IMR-90 (cell line): ENCODE measurements at regions not wholly inside any gene's neighbourhood (a gene's known extent, or its start where the extent isn't known, plus 50 kb on each side); places are given as distances from the start of the nearest gene placed in this dataset.
"Not testable (repeated sequence)": the region's sequence is repeated elsewhere in the genome, so short reads cannot be mapped to it uniquely, and the experiment has no call there.

Experiments used
- ATAC-seq: fragments of 200-7000 bp; cut with Tn5 transposase; 2 replicates; pipeline ENCODE4 v1.9.1; 2020; ENCODE audit warnings: low read depth, mild to moderate bottlenecking, moderate library complexity
- BruUV-seq: library from RNA; stranded (reverse); fragments of 400-500 nt; replicated peaks from 2 replicates; lab custom pipeline; 2021; lab: Mats Ljungman, UMichigan
- CTCF ChIA-PET: fragments of 300-600 bp; formaldehyde crosslinking; extraction: SDS; loops from one replicate; lab custom pipeline; 2021; ENCODE audit warnings: antibody characterized with exemption; lab: Yijun Ruan, JAX
- POLR2A ChIA-PET: fragments of 300-600 bp; sonication (Branson Sonifier 250); formaldehyde crosslinking; loops from one replicate; lab custom pipeline; 2022; ENCODE audit warnings: antibody characterized with exemption; ENCODE audit not compliant: unreplicated experiment; lab: Charles Lee
- DNase-seq: peaks from one replicate; pipeline ENCODE4 v3.0.0; 2013
- H2AFZ ChIP-seq: replicated peaks from 2 replicates; pipeline ENCODE3; 2013; ENCODE audit warnings: low read length, mild to moderate bottlenecking; ENCODE audit not compliant: poor library complexity
- H2AK5ac ChIP-seq: 2 replicates; pipeline ENCODE4 v1.6.1; 2013; ENCODE audit warnings: low read depth, low read length, inconsistent platforms
- H2AK9ac ChIP-seq: replicated peaks from 2 replicates; pipeline ENCODE3; 2013; ENCODE audit warnings: mild to moderate bottlenecking, low read depth, low read length, moderate library complexity; ENCODE audit not compliant: poor library complexity
- H2BK120ac ChIP-seq: 2 replicates; pipeline ENCODE4 v1.6.1; 2013; ENCODE audit warnings: low read depth, low read length, inconsistent platforms
- H2BK15ac ChIP-seq: 3 replicates; pipeline ENCODE4 v1.6.1; 2013; ENCODE audit warnings: low read depth, low read length, inconsistent platforms
- H2BK20ac ChIP-seq: 2 replicates; pipeline ENCODE4 v1.6.1; 2013; ENCODE audit warnings: low read depth, mild to moderate bottlenecking, inconsistent platforms, low read length, moderate library complexity
- H2BK5ac ChIP-seq: 2 replicates; pipeline ENCODE4 v1.6.1; 2013; ENCODE audit warnings: mild to moderate bottlenecking, low read depth, low read length, inconsistent platforms; ENCODE audit not compliant: poor library complexity, severe bottlenecking
- H3K14ac ChIP-seq: replicated peaks from 2 replicates; pipeline ENCODE4 v1.6.1; 2013; ENCODE audit warnings: low read depth, low read length, inconsistent platforms
- H3K18ac ChIP-seq: 2 replicates; pipeline ENCODE4 v1.6.1; 2013; ENCODE audit warnings: low read depth, low read length, control low read depth
- H3K23ac ChIP-seq: 2 replicates; pipeline ENCODE4 v1.6.1; 2013; ENCODE audit warnings: low read depth, low read length, inconsistent platforms
- H3K27ac ChIP-seq: 2 replicates; pipeline ENCODE4 v1.5.1; 2013; ENCODE audit warnings: mild to moderate bottlenecking, control low read depth, low read length; ENCODE audit not compliant: insufficient read depth
- H3K27me3 ChIP-seq: 2 replicates; pipeline ENCODE4 v1.6.1; 2013; ENCODE audit warnings: low read length; ENCODE audit not compliant: control insufficient read depth, insufficient read depth
- H3K36me3 ChIP-seq: 2 replicates; pipeline ENCODE4 v1.6.1; 2013; ENCODE audit warnings: low read length, mixed read lengths; ENCODE audit not compliant: control insufficient read depth, insufficient read depth
- H3K4ac ChIP-seq: 2 replicates; pipeline ENCODE4 v1.6.1; 2013; ENCODE audit warnings: low read depth, low read length, inconsistent platforms
- H3K4me1 ChIP-seq: 2 replicates; pipeline ENCODE4 v1.6.1; 2013; ENCODE audit warnings: low read length, mixed read lengths; ENCODE audit not compliant: control insufficient read depth, insufficient read depth
- H3K4me2 ChIP-seq: 2 replicates; pipeline ENCODE4 v1.6.1; 2013; ENCODE audit warnings: low read depth, mild to moderate bottlenecking, control low read depth, low read length, moderate library complexity
- H3K4me3 ChIP-seq: 2 replicates; pipeline ENCODE4 v1.5.1; 2013; ENCODE audit warnings: low read depth, mild to moderate bottlenecking, control low read depth, low read length, moderate library complexity; ENCODE audit not compliant: insufficient read depth
- H3K56ac ChIP-seq: 2 replicates; pipeline ENCODE4 v1.6.1; 2013; ENCODE audit warnings: low read length, inconsistent platforms; ENCODE audit not compliant: insufficient read depth; ENCODE audit errors: extremely low read depth
- H3K79me1 ChIP-seq, 2 experiments: 2 replicates each; pipeline ENCODE4 v1.6.1; 2013; ENCODE audit warnings: low read length in 2 of 2, inconsistent platforms in 1 of 2, low read depth in 1 of 2
- H3K9ac ChIP-seq: 2 replicates; pipeline ENCODE4 v1.6.1; 2013; ENCODE audit warnings: low read depth, low read length, control low read depth
- H3K9me1 ChIP-seq: 2 replicates; pipeline ENCODE4 v1.6.1; 2013; ENCODE audit warnings: low read length, inconsistent platforms; ENCODE audit not compliant: insufficient read depth
- H3K9me3 ChIP-seq: 2 replicates; pipeline ENCODE4 v1.6.1; 2013; ENCODE audit warnings: low read length; ENCODE audit not compliant: control insufficient read depth, insufficient read depth
- H4K20me1 ChIP-seq: 2 replicates; pipeline ENCODE4 v1.6.1; 2013; ENCODE audit warnings: low read length, inconsistent platforms; ENCODE audit not compliant: insufficient read depth
- H4K5ac ChIP-seq: 2 replicates; pipeline ENCODE4 v1.6.1; 2013; ENCODE audit warnings: mild to moderate bottlenecking, low read depth, low read length, control low read depth
- H4K8ac ChIP-seq, 2 experiments: 2 replicates each; pipeline ENCODE4 v1.6.1; 2013; ENCODE audit warnings: low read depth in 2 of 2, low read length in 2 of 2, control low read depth in 1 of 2, inconsistent platforms in 1 of 2
- H4K91ac ChIP-seq: 2 replicates; pipeline ENCODE4 v1.6.1; 2013; ENCODE audit warnings: low read depth, low read length, inconsistent platforms; ENCODE audit not compliant: insufficient read depth
- MXI1 ChIP-seq: IDR thresholded peaks from 2 replicates; pipeline ENCODE4 v1.6.1; 2012; ENCODE audit warnings: low read depth, mild to moderate bottlenecking, low read length, moderate library complexity, borderline replicate concordance
- WGBS, 2 experiments: methylation state at CpG; one replicate each; pipeline versions ENCODE4 v1.1.5 to v1.1.7; 2013; ENCODE audit warnings: missing lambda C conversion rate in 2 of 2; ENCODE audit not compliant: insufficient read length in 1 of 2; ENCODE audit errors: extremely low coverage in 2 of 2; 5-methylcytosine and 5-hydroxymethylcytosine counted together
- dilution Hi-C: fragments of 300-500 bp; cut with HindIII; formaldehyde crosslinking; loops from one replicate; pipeline ENCODE4 v1.14.3; 2018; ENCODE audit warnings: low sequenced_read_pairs; ENCODE audit not compliant: unreplicated experiment
- in situ Hi-C: fragments of 300-500 bp; cut with MboI; formaldehyde crosslinking; loops from 3 replicates; pipeline ENCODE4 v1.14.3; 2019; ENCODE audit warnings: low sequenced_read_pairs, inconsistent platforms, mixed read lengths
- intact Hi-C: fragments of 100-400 bp; cut with micrococcal nuclease; formaldehyde crosslinking; loops from 2 replicates; pipeline ENCODE4 v1.10.0; 2022

GRCh38 chr20:54726687-54727300 is 251.4 kb downstream of the DOK5 start:
- POLR2A ChIA-PET: no interaction called here
- Histone ChIP-seq H2AFZ (no peak overlapping the region), H3K18ac (no peak overlapping the region), H2BK20ac (no peak overlapping the region), H3K4ac (no peak overlapping the region), H3K23ac (no peak overlapping the region), H4K5ac (no peak overlapping the region), H4K91ac (no peak overlapping the region), H2AK9ac (no peak overlapping the region), H3K4me2 (no peak overlapping the region), H2BK15ac (no peak overlapping the region), H3K4me3 (no peak overlapping the region), H4K8ac (no peak overlapping the region), H3K79me1 (no peaks in the 10 kb centered on the region), H3K9ac (no peak overlapping the region), H3K9me1 (no peaks in the 10 kb centered on the region), H3K36me3 (no peaks in the 10 kb centered on the region), H3K56ac (no peak overlapping the region), H3K27ac (no peak overlapping the region), H2BK5ac (no peak overlapping the region), H2BK120ac (no peak overlapping the region), H3K4me1 (no peaks in the 10 kb centered on the region), H3K14ac (no peak overlapping the region), H3K9me3 (peaks cover 9% of the 10 kb centered on the region), H2AK5ac (no peak overlapping the region), H3K27me3 (no peaks in the 10 kb centered on the region), H4K20me1 (no peaks in the 10 kb centered on the region)
- no peak for TF ChIP-seq MXI1
- WGBS, 2 experiments: 0 to 100% methylated on average over 1 of the region's 6 CpGs
- in situ Hi-C loops (no loop called here), dilution Hi-C loops (no loop called here), intact Hi-C loops (no loop called here)
- DNase-seq (no peak), ATAC-seq (no peak)
- no TSS peak for BruUV-seq
- CTCF ChIA-PET: no interaction called here

DNA sequence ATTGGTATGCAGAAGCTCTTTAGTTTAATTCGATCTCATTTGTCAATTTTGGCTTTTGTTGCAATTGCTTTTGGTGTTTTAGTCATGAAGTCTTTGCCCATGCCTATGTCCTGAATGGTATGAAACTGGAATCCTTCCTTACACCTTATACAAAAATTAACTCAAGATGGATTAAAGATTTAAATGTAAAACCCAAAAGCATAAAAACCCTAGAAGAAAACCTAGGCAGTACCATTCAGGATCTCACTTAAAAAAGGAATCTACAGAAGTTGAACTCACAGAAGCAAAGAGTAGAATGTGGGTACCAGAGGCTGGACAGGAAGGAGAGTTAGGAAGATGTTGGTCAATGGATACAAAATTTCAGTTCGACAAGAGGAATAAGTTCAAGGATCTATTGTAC is 249.9 kb downstream of the DOK5 start:
- WGBS, 2 experiments: no CpG with 5 or more reads among the region's 2 CpGs
- CTCF ChIA-PET, H2BK5ac ChIP-seq, H3K36me3 ChIP-seq, H2BK15ac ChIP-seq, H3K4ac ChIP-seq, H3K4me2 ChIP-seq, H4K8ac ChIP-seq, H3K56ac ChIP-seq, H3K27ac ChIP-seq, in situ Hi-C loops, H2AK5ac ChIP-seq, H2BK120ac ChIP-seq, H4K91ac ChIP-seq, ATAC-seq, H3K4me1 ChIP-seq, H4K20me1 ChIP-seq, H3K79me1 ChIP-seq, H3K9ac ChIP-seq, dilution Hi-C loops, H3K27me3 ChIP-seq, DNase-seq, H3K4me3 ChIP-seq, H4K5ac ChIP-seq, H3K14ac ChIP-seq, H2AK9ac ChIP-seq, H3K18ac ChIP-seq, intact Hi-C loops, H3K23ac ChIP-seq, BruUV-seq, H3K9me1 ChIP-seq, H2AFZ ChIP-seq, H3K9me3 ChIP-seq, H2BK20ac ChIP-seq: not testable (repeated sequence)
- POLR2A ChIA-PET: interaction anchor here (0.6 kb wide), 1 partner anchor 266 kb away, joined by 4 read pairs; no protein-coding TSS in a partner anchor
